NB4 (cell line): ENCODE measurements at regions not wholly inside any gene's neighbourhood (a gene's known extent, or its start where the extent isn't known, plus 50 kb on each side); places are given as distances from the start of the nearest gene placed in this dataset.

Experiments used
- DNase-seq: peaks from one replicate; pipeline ENCODE4 v3.0.0; 2010; ENCODE audit warnings: low read depth
- H3K4me3 ChIP-seq: one replicate; pipeline ENCODE4 v1.5.1; 2011; ENCODE audit warnings: mild to moderate bottlenecking, low read depth, low read length, moderate library complexity
- MYC ChIP-seq: IDR thresholded peaks from 2 replicates; pipeline ENCODE4 v1.6.1; 2011; ENCODE audit warnings: low read depth, low read length
- POLR2A ChIP-seq: IDR thresholded peaks from 2 replicates; pipeline ENCODE4 v1.6.1; 2011; ENCODE audit warnings: mild to moderate bottlenecking; ENCODE audit not compliant: insufficient read length; ENCODE audit errors: extremely low read depth
- TF ChIP-seq, protein P1 (sequence below): IDR thresholded peaks from 2 replicates; pipeline ENCODE4 v1.6.1; 2011; ENCODE audit warnings: low read depth, low read length
- TF ChIP-seq, protein P2 (sequence below): IDR thresholded peaks from one replicate; pipeline ENCODE4 v1.5.1; 2012; ENCODE audit warnings: low read depth, low read length

DNA sequence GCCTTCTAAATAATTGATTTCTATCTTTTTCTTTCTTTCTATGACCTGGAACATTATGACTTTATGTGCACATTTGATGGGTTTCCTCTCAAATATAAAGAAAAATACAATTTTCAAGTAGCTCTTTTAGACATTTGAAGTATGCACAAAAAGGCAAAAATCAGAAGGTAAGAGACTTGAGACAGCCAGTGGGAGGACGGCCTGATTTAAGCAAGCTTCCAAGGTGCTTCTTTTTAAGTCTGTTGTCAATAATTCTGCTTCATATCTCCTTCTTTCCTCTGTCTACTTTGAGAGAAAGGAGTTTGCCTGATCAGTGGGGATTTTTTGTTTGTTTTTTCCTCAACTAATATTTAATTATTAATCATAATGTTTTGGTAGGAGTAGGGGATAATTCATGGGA lies 188.2 kb upstream of the ARHGAP20 start:
- H3K4me3 ChIP-seq, result no peak overlapping the region
- no peak for DNase-seq
- TF ChIP-seq POLR2A, result no peak
- TF ChIP-seq, protein P1, sequence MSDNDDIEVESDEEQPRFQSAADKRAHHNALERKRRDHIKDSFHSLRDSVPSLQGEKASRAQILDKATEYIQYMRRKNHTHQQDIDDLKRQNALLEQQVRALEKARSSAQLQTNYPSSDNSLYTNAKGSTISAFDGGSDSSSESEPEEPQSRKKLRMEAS, result no peak
- TF ChIP-seq MYC, result no peak
- TF ChIP-seq, protein P2, sequence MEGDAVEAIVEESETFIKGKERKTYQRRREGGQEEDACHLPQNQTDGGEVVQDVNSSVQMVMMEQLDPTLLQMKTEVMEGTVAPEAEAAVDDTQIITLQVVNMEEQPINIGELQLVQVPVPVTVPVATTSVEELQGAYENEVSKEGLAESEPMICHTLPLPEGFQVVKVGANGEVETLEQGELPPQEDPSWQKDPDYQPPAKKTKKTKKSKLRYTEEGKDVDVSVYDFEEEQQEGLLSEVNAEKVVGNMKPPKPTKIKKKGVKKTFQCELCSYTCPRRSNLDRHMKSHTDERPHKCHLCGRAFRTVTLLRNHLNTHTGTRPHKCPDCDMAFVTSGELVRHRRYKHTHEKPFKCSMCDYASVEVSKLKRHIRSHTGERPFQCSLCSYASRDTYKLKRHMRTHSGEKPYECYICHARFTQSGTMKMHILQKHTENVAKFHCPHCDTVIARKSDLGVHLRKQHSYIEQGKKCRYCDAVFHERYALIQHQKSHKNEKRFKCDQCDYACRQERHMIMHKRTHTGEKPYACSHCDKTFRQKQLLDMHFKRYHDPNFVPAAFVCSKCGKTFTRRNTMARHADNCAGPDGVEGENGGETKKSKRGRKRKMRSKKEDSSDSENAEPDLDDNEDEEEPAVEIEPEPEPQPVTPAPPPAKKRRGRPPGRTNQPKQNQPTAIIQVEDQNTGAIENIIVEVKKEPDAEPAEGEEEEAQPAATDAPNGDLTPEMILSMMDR, result no peak

DNA sequence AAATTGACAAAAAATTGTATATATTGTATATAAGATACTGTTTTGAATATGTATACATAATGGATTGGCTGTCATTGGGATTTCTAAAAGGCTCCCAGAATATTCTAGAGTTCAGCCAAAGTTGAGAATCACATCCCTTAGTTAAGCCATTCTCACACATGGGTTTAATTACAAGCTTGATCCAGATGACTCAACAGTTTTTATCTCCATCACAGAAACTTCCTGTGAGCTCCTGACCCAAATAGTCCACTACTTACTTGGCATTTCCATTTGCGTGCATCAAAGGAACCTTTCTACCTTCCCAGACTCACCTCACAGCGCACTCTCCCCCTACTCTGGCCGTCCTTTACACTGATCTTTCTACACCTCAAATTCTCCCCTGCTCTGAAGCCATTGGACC lies 184.8 kb upstream of the ARHGAP20 start:
- DNase-seq, result no peak
- H3K4me3 ChIP-seq, result no peak overlapping the region
- TF ChIP-seq MYC, result no peak
- TF ChIP-seq, protein P1, result no peak
- TF ChIP-seq POLR2A, result no peak
- TF ChIP-seq, protein P2, result no peak

DNA sequence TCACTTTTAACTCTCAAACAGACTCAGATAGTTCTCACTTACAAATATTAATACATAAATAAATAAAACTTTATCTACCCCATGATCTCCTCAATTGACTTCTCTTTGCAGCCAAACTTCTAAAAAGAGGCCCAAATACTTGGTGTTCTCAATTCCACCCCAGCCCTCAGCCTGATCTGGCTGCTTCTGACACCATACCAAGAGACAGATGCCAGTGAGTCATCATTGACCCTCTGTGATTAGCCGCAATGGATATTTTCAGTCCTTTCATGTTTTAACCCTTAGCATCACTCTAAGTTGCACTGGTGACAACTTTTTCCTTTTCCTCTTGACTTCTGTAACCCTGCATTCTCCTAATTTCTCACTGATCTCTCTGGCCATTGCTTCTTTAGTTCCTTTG lies 184.1 kb upstream of the ARHGAP20 start:
- no peak for DNase-seq
- no peak for TF ChIP-seq POLR2A
- TF ChIP-seq, protein P1, result no peak
- TF ChIP-seq MYC, result no peak
- TF ChIP-seq, protein P2, result no peak
- H3K4me3 ChIP-seq, result no peak overlapping the region

DNA sequence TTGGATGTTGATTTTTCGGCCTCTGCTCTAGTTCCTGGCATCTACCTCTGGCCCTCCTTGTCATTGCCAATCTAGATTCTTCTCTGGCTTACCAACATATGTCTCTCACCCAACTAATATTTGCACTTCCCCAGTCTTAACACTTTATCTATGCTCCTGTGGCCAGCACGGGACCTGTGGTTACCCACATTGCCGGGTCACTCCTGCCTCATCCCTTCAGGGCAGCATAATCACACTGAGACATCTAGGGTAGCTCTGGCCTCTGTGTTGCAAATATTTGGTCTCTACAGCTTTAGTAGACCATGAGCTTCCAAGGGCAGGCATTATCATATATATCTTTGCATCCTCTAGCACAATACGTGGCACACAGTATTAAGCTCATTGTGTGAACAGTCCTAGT lies 182.0 kb upstream of the ARHGAP20 start:
- no peak for TF ChIP-seq MYC
- TF ChIP-seq POLR2A, result no peak
- TF ChIP-seq, protein P2, result no peak
- TF ChIP-seq, protein P1, result no peak
- H3K4me3 ChIP-seq, result no peak overlapping the region
- DNase-seq, result peak; percentile 20

DNA sequence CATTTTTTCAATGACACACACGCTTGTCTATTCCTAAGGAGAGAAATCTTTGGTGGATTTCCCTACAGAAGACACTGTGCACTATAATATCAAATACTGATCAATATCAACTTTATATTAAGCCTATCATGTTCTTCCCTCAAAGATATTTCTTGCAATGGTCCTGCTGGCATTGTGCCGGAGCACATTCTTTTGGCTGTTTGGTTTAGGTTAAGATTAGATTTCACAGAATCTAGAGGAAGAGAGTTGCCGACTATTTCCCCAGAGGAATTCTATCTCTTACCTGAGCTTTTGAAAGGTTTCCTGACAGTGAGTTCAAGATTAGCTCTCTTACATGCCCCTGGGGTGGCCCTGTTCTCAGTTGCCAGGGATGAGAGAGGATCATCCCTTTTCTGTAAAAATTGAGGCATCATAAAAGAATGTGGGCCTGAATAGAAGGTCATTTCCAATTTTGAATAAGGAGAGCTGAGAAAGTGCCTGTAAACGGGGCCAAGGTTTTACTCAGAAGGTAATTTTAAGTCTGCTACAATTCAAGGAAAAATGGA lies 180.6 kb upstream of the ARHGAP20 start:
- no peak for DNase-seq
- H3K4me3 ChIP-seq, result no peak overlapping the region
- TF ChIP-seq, protein P1, result no peak
- TF ChIP-seq, protein P2, result no peak
- TF ChIP-seq MYC, result no peak
- TF ChIP-seq POLR2A, result no peak
